ENCODE measurements at regions not wholly inside any gene's neighbourhood (a gene's known extent, or its start where the extent isn't known, plus 50 kb on each side); places are given as distances from the start of the nearest gene placed in this dataset.

GRCh38 chr6:133682506-133683307, 206.2 kb upstream of the TCF21 start:
- CTCF ChIA-PET = interaction anchor here (0.6 to 1.2 kb wide), 3 partner anchors 15 to 88 kb away, joined by 3 to 4 read pairs (median 3); no protein-coding TSS in a partner anchor
- Histone ChIP-seq H3K4me1 (ENCODE audit: control insufficient read depth, insufficient read depth, low read length) (no peaks in the 10 kb centered on the region), H3K36me3 (ENCODE audit: control insufficient read depth in 2 of 2, insufficient read depth in 1 of 2, low read length in 2 of 2) (no peaks in the 10 kb centered on the region), H3K4me3 (ENCODE audit: low read depth, low read length) (no peak overlapping the region), H3K9me3 (ENCODE audit: control insufficient read depth, insufficient read depth, low read depth, low read length) (no peaks in the 10 kb centered on the region), H3K27ac (ENCODE audit: extremely low read depth, low read depth, low read length) (no peak overlapping the region)
- TF ChIP-seq ZNF37A (tag by site-specific recombination; IDR thresholded peaks at IDR 0.05) = no peak
- TF ChIP-seq ZNF621 (tag by site-specific recombination; IDR thresholded peaks at IDR 0.05) = no peak
- TF ChIP-seq IKZF3 (tag by site-specific recombination; IDR thresholded peaks at IDR 0.05) = no peak
- TF ChIP-seq ZBTB10 (tag by site-specific recombination; IDR thresholded peaks at IDR 0.05) = no peak
- no peak for TF ChIP-seq ZNF433 (tag by site-specific recombination; IDR thresholded peaks at IDR 0.05; ENCODE audit: low read depth)
- POLR2A ChIA-PET = no interaction called here

- CTCF ChIA-PET = interaction anchor here (0.6 to 0.8 kb wide), 2 partner anchors 15 to 52 kb away, joined by 3 read pairs; no protein-coding TSS in a partner anchor
- peaks cover 1% of the 10 kb centered on the region; the same call in 1 of the 2 replicates for H3K4me1 ChIP-seq (ENCODE audit: control insufficient read depth, insufficient read depth, low read length)
These were observed 205.7 kb upstream of the TCF21 start for GRCh38 chr6:133683308-133683580.

GRCh38 chr6:133683606-133684005, 205.3 kb upstream of the TCF21 start:
- H3K27ac ChIP-seq (ENCODE audit: extremely low read depth, low read depth, low read length) = no peak overlapping the region
- POLR2A ChIA-PET = no interaction called here
- peaks cover 4% of the 10 kb centered on the region; the same call in 1 of the 2 replicates for H3K4me1 ChIP-seq (ENCODE audit: control insufficient read depth, insufficient read depth, low read length)
- H3K36me3 ChIP-seq (ENCODE audit: control insufficient read depth in 2 of 2, insufficient read depth in 1 of 2, low read length in 2 of 2) = no peaks in the 10 kb centered on the region
- CTCF ChIA-PET = interaction anchor here (0.7 to 0.8 kb wide), 2 partner anchors 16 to 49 kb away, joined by 3 read pairs; no protein-coding TSS in a partner anchor
- H3K9me3 ChIP-seq (ENCODE audit: control insufficient read depth, insufficient read depth, low read depth, low read length) = no peaks in the 10 kb centered on the region
- TF ChIP-seq ATF2 (tag by site-specific recombination; IDR thresholded peaks at IDR 0.05; ENCODE audit: low read depth) (no peak), ZNF621 (tag by site-specific recombination; IDR thresholded peaks at IDR 0.05) (no peak), ZNF341 (tag by site-specific recombination; IDR thresholded peaks at IDR 0.05; ENCODE audit: low read depth) (no peak), ZSCAN30 (tag by site-specific recombination; IDR thresholded peaks at IDR 0.05) (no peak)
- no peak overlapping the region for H3K4me3 ChIP-seq (ENCODE audit: low read depth, low read length)

More at GRCh38 chr6:133683308-133683580, 205.7 kb upstream of the TCF21 start:
- no peak overlapping the region for H3K27ac ChIP-seq (ENCODE audit: extremely low read depth, low read depth, low read length)
- no peaks in the 10 kb centered on the region for H3K36me3 ChIP-seq (ENCODE audit: control insufficient read depth in 2 of 2, insufficient read depth in 1 of 2, low read length in 2 of 2)
- POLR2A ChIA-PET = no interaction called here
- TF ChIP-seq, protein P1, sequence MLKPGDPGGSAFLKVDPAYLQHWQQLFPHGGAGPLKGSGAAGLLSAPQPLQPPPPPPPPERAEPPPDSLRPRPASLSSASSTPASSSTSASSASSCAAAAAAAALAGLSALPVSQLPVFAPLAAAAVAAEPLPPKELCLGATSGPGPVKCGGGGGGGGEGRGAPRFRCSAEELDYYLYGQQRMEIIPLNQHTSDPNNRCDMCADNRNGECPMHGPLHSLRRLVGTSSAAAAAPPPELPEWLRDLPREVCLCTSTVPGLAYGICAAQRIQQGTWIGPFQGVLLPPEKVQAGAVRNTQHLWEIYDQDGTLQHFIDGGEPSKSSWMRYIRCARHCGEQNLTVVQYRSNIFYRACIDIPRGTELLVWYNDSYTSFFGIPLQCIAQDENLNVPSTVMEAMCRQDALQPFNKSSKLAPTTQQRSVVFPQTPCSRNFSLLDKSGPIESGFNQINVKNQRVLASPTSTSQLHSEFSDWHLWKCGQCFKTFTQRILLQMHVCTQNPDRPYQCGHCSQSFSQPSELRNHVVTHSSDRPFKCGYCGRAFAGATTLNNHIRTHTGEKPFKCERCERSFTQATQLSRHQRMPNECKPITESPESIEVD (tag by site-specific recombination; IDR thresholded peaks at IDR 0.05) = no peak
- no peak for TF ChIP-seq PRDM1 (tag by site-specific recombination; IDR thresholded peaks at IDR 0.05)
- no peak for TF ChIP-seq ZNF426 (tag by site-specific recombination; IDR thresholded peaks at IDR 0.05)
- no peak for TF ChIP-seq YY1 (tag by site-specific recombination; IDR thresholded peaks at IDR 0.05)
- TF ChIP-seq, protein P2, sequence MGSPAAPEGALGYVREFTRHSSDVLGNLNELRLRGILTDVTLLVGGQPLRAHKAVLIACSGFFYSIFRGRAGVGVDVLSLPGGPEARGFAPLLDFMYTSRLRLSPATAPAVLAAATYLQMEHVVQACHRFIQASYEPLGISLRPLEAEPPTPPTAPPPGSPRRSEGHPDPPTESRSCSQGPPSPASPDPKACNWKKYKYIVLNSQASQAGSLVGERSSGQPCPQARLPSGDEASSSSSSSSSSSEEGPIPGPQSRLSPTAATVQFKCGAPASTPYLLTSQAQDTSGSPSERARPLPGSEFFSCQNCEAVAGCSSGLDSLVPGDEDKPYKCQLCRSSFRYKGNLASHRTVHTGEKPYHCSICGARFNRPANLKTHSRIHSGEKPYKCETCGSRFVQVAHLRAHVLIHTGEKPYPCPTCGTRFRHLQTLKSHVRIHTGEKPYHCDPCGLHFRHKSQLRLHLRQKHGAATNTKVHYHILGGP (tag by site-specific recombination; IDR thresholded peaks at IDR 0.05) = no peak
- no peak for TF ChIP-seq ZNF202 (tag by site-specific recombination; IDR thresholded peaks at IDR 0.05; ENCODE audit: borderline replicate concordance)
- no peak for TF ChIP-seq ZEB2 (tag by site-specific recombination; IDR thresholded peaks at IDR 0.05)
- no peaks in the 10 kb centered on the region for H3K9me3 ChIP-seq (ENCODE audit: control insufficient read depth, insufficient read depth, low read depth, low read length)
- no peak overlapping the region for H3K4me3 ChIP-seq (ENCODE audit: low read depth, low read length)

All from HEK293 (cell line).